Neural cell (in vitro differentiated cells): ENCODE measurements at regions not wholly inside any gene's neighbourhood (a gene's known extent, or its start where the extent isn't known, plus 50 kb on each side); places are given as distances from the start of the nearest gene placed in this dataset.

Experiments used
- H2AFZ ChIP-seq: fragments of 200-600, 300-800 bp; sonication (generic), shearing (Covaris generic); 2 replicates; pipeline ENCODE4 v1.6.0; 2014; ENCODE audit warnings: low read depth, mild to moderate bottlenecking, antibody characterized with exemption, low read length, moderate library complexity
- H3F3A ChIP-seq: fragments of 200-600 bp; shearing (Covaris generic); 2 replicates; pipeline ENCODE4 v1.6.1; 2016; ENCODE audit warnings: mild to moderate bottlenecking, moderate library complexity, mixed read lengths, antibody characterized with exemption, low read length; ENCODE audit not compliant: insufficient read depth, poor library complexity, severe bottlenecking
- H3K27ac ChIP-seq: fragments of 200-600, 300-800 bp; sonication (generic), shearing (Covaris generic); 2 replicates; pipeline ENCODE4 v1.5.1; 2014; ENCODE audit warnings: mild to moderate bottlenecking, low read length, moderate library complexity
- H3K27me3 ChIP-seq: fragments of 300-800, 200-600 bp; sonication (generic), shearing (Covaris generic); 2 replicates; pipeline ENCODE4 v1.6.0; 2014; ENCODE audit warnings: mild to moderate bottlenecking, low read depth, low read length, moderate library complexity; ENCODE audit not compliant: insufficient read depth
- H3K36me3 ChIP-seq: fragments of 300-800, 200-600 bp; sonication (generic), shearing (Covaris generic); 2 replicates; pipeline ENCODE4 v1.5.1; 2014; ENCODE audit warnings: mild to moderate bottlenecking, antibody characterized with exemption, low read length, moderate library complexity; ENCODE audit not compliant: insufficient read depth
- H3K4me2 ChIP-seq: fragments of 300-800, 200-600 bp; sonication (generic), shearing (Covaris generic); 2 replicates; pipeline ENCODE4 v1.6.0; 2014; ENCODE audit warnings: mild to moderate bottlenecking, low read length
- H3K4me3 ChIP-seq: fragments of 300-800, 200-600 bp; sonication (generic), shearing (Covaris generic); 2 replicates; pipeline ENCODE4 v1.5.1; 2014; ENCODE audit warnings: mild to moderate bottlenecking, low read length, moderate library complexity
- H3K79me2 ChIP-seq: fragments of 200-600 bp; shearing (Covaris generic); replicated peaks from 2 replicates; pipeline ENCODE4 v1.6.0; 2014; ENCODE audit warnings: mild to moderate bottlenecking, low read length, moderate library complexity; ENCODE audit not compliant: insufficient read depth
- H3K9ac ChIP-seq: fragments of 300-800, 200-600 bp; sonication (generic), shearing (Covaris generic); 2 replicates; pipeline ENCODE4 v1.6.1; 2016; ENCODE audit warnings: mild to moderate bottlenecking, low read length, mixed read lengths
- H3K9me2 ChIP-seq: fragments of 200-600 bp; shearing (Covaris generic); 2 replicates; pipeline ENCODE4 v1.6.1; 2016; ENCODE audit warnings: mild to moderate bottlenecking, low read length, mixed read lengths; ENCODE audit not compliant: insufficient read depth
- H3K9me3 ChIP-seq: fragments of 200-600, 300-800 bp; sonication (generic), shearing (Covaris generic); 2 replicates; pipeline ENCODE4 v1.6.1; 2016; ENCODE audit warnings: mild to moderate bottlenecking, mixed run types, low read length, moderate library complexity, mixed read lengths
- H4K20me1 ChIP-seq: fragments of 200-600 bp; shearing (Covaris generic); 2 replicates; pipeline ENCODE4 v1.6.1; 2016; ENCODE audit warnings: mild to moderate bottlenecking, mixed run types; ENCODE audit not compliant: insufficient read depth
- EP300 ChIP-seq: fragments of 450-650 bp; conservative IDR thresholded peaks from 2 replicates; pipeline ENCODE4 v1.6.1; 2014; ENCODE audit warnings: antibody characterized with exemption, mild to moderate bottlenecking, moderate library complexity; ENCODE audit not compliant: poor library complexity, severe bottlenecking
- EZH2 ChIP-seq: fragments of 200-600, 300-800 bp; shearing (Covaris generic), sonication (generic); IDR thresholded peaks from 2 replicates; pipeline ENCODE4 v1.6.1; 2014; ENCODE audit warnings: antibody characterized with exemption, low read length, borderline replicate concordance, mild to moderate bottlenecking; ENCODE audit not compliant: insufficient read depth, poor library complexity, severe bottlenecking
- MXI1 ChIP-seq: fragments of 450-650 bp; conservative IDR thresholded peaks from 2 replicates; pipeline ENCODE4 v1.6.1; 2014; ENCODE audit warnings: antibody characterized with exemption, mild to moderate bottlenecking; ENCODE audit not compliant: poor library complexity, severe bottlenecking
- POLR2AphosphoS5 ChIP-seq: IDR thresholded peaks from 2 replicates; pipeline ENCODE4 v1.6.1; 2012
- RAD21 ChIP-seq: fragments of 450-650 bp; conservative IDR thresholded peaks from 2 replicates; pipeline ENCODE4 v1.6.1; 2014; ENCODE audit warnings: antibody characterized with exemption, mild to moderate bottlenecking, moderate library complexity
- REST ChIP-seq: IDR thresholded peaks from 2 replicates; pipeline ENCODE4 v1.6.1; 2012; ENCODE audit warnings: borderline replicate concordance
- SMC3 ChIP-seq: fragments of 450-650 bp; conservative IDR thresholded peaks from 2 replicates; pipeline ENCODE4 v1.6.1; 2014; ENCODE audit warnings: antibody characterized with exemption, mild to moderate bottlenecking, moderate library complexity; ENCODE audit not compliant: poor library complexity
- TAF1 ChIP-seq: IDR thresholded peaks from 2 replicates; pipeline ENCODE4 v1.6.1; 2012; ENCODE audit warnings: low read depth
- TF ChIP-seq, protein P1 (sequence below): fragments of 450-650 bp; IDR thresholded peaks from 2 replicates; pipeline ENCODE4 v1.5.1; 2014; ENCODE audit warnings: antibody characterized with exemption, mild to moderate bottlenecking, moderate library complexity; ENCODE audit not compliant: poor library complexity, severe bottlenecking

- H3K4me2 ChIP-seq = no peak overlapping the region
- no peaks in the 10 kb centered on the region for H3K9me2 ChIP-seq
- no peaks in the 10 kb centered on the region for H4K20me1 ChIP-seq
- no peaks in the 10 kb centered on the region for H3K36me3 ChIP-seq
- no peak overlapping the region for H3K4me3 ChIP-seq
- no peaks in the 10 kb centered on the region for H3K27me3 ChIP-seq
- H3K27ac ChIP-seq = no peak overlapping the region
- H3K9me3 ChIP-seq = no peaks in the 10 kb centered on the region
- no peak overlapping the region for H3K9ac ChIP-seq
- H3F3A ChIP-seq = no peaks in the 10 kb centered on the region
- no peak for TF ChIP-seq TAF1
- TF ChIP-seq EP300 = no peak
- no peak for TF ChIP-seq EZH2
- TF ChIP-seq RAD21 = no peak
- no peak for TF ChIP-seq POLR2AphosphoS5
- no peak for TF ChIP-seq MXI1
- no peak for TF ChIP-seq REST
- TF ChIP-seq SMC3 = no peak
- H2AFZ ChIP-seq = no peak overlapping the region
- no peaks in the 10 kb centered on the region for H3K79me2 ChIP-seq
Observed at GRCh38 chr15:58331913-58332675, 99.7 kb upstream of the LIPC start.

- Histone ChIP-seq H3F3A (no peaks in the 10 kb centered on the region), H3K27me3 (no peaks in the 10 kb centered on the region)
Observed at GRCh38 chr15:58332676-58333400, 99.0 kb upstream of the LIPC start.

More at GRCh38 chr15:58332676-58333400, 99.0 kb upstream of the LIPC start:
- H4K20me1 ChIP-seq = no peaks in the 10 kb centered on the region
- H3K9ac ChIP-seq = no peak overlapping the region
- H3K4me3 ChIP-seq = no peak overlapping the region
- no peak overlapping the region for H3K27ac ChIP-seq
- H3K36me3 ChIP-seq = no peaks in the 10 kb centered on the region
- no peaks in the 10 kb centered on the region for H3K9me2 ChIP-seq
- TF ChIP-seq SMC3 = no peak
- TF ChIP-seq RAD21 = no peak
- TF ChIP-seq EZH2 = no peak
- no peak for TF ChIP-seq EP300
- no peak for TF ChIP-seq MXI1
- no peak for TF ChIP-seq TAF1
- TF ChIP-seq REST = no peak
- TF ChIP-seq POLR2AphosphoS5 = no peak
- TF ChIP-seq, protein P1, sequence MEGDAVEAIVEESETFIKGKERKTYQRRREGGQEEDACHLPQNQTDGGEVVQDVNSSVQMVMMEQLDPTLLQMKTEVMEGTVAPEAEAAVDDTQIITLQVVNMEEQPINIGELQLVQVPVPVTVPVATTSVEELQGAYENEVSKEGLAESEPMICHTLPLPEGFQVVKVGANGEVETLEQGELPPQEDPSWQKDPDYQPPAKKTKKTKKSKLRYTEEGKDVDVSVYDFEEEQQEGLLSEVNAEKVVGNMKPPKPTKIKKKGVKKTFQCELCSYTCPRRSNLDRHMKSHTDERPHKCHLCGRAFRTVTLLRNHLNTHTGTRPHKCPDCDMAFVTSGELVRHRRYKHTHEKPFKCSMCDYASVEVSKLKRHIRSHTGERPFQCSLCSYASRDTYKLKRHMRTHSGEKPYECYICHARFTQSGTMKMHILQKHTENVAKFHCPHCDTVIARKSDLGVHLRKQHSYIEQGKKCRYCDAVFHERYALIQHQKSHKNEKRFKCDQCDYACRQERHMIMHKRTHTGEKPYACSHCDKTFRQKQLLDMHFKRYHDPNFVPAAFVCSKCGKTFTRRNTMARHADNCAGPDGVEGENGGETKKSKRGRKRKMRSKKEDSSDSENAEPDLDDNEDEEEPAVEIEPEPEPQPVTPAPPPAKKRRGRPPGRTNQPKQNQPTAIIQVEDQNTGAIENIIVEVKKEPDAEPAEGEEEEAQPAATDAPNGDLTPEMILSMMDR = no peak
- H2AFZ ChIP-seq = no peak overlapping the region
- H3K79me2 ChIP-seq = no peaks in the 10 kb centered on the region
- no peak overlapping the region for H3K4me2 ChIP-seq
- H3K9me3 ChIP-seq = no peaks in the 10 kb centered on the region
